Osteoblast (primary cell): ENCODE measurements at regions not wholly inside any gene's neighbourhood (a gene's known extent, or its start where the extent isn't known, plus 50 kb on each side); places are given as distances from the start of the nearest gene placed in this dataset.

Source experiments
- DNase-seq: peaks from one replicate; pipeline ENCODE4 v3.0.0; 2011; ENCODE audit warnings: low spot score, mixed read lengths; ENCODE audit not compliant: insufficient read length; ENCODE audit errors: missing footprints
- H2AFZ ChIP-seq: 2 replicates; pipeline ENCODE4 v1.6.0; 2011; ENCODE audit warnings: mild to moderate bottlenecking, low read length
- H3K27ac ChIP-seq: 2 replicates; pipeline ENCODE4 v1.5.1; 2011; ENCODE audit warnings: mild to moderate bottlenecking, low read depth, low read length, moderate library complexity
- H3K27me3 ChIP-seq: 2 replicates; pipeline ENCODE4 v1.6.0; 2012; ENCODE audit warnings: mild to moderate bottlenecking, control low read depth, inconsistent platforms, low read length, moderate library complexity; ENCODE audit not compliant: insufficient read depth
- H3K36me3 ChIP-seq: 2 replicates; pipeline ENCODE4 v1.5.1; 2011; ENCODE audit warnings: mild to moderate bottlenecking, low read length, control low read depth, moderate library complexity; ENCODE audit not compliant: insufficient read depth
- H3K4me1 ChIP-seq: 2 replicates; pipeline ENCODE4 v1.5.1; 2011; ENCODE audit warnings: mild to moderate bottlenecking, low read length, control low read depth, moderate library complexity; ENCODE audit not compliant: insufficient read depth
- H3K4me2 ChIP-seq: 2 replicates; pipeline ENCODE4 v1.6.0; 2011; ENCODE audit warnings: mild to moderate bottlenecking, low read length; ENCODE audit not compliant: insufficient read depth
- H3K4me3 ChIP-seq: fragments of 200-600 bp; sonication (generic); 3 replicates; pipeline ENCODE4 v1.5.1; 2012; ENCODE audit warnings: mild to moderate bottlenecking, low read length, inconsistent platforms; ENCODE audit not compliant: insufficient read depth
- H3K79me2 ChIP-seq: 2 replicates; pipeline ENCODE4 v1.6.0; 2012; ENCODE audit warnings: mild to moderate bottlenecking, low read length, control low read depth, inconsistent platforms; ENCODE audit not compliant: insufficient read depth
- H3K9me3 ChIP-seq: 2 replicates; pipeline ENCODE4 v1.5.1; 2011; ENCODE audit warnings: low read depth, low read length, control low read depth
- H4K20me1 ChIP-seq: 2 replicates; pipeline ENCODE4 v1.6.0; 2012; ENCODE audit warnings: mild to moderate bottlenecking, low read length, control low read depth; ENCODE audit not compliant: insufficient read depth
- CTCF ChIP-seq: IDR thresholded peaks from 2 replicates; pipeline ENCODE4 v1.5.1; 2011; ENCODE audit warnings: mild to moderate bottlenecking, low read depth, low read length, moderate library complexity; ENCODE audit errors: extremely low read depth

- Histone ChIP-seq H3K79me2 (no peaks in the 10 kb centered on the region), H3K4me2 (no peak overlapping the region), H3K9me3 (peaks cover 4% of the 10 kb centered on the region), H3K27me3 (no peaks in the 10 kb centered on the region), H4K20me1 (no peaks in the 10 kb centered on the region), H3K4me1 (peaks cover 9% of the 10 kb centered on the region), H2AFZ (no peak overlapping the region), H3K36me3 (no peaks in the 10 kb centered on the region), H3K27ac (no peak overlapping the region), H3K4me3 (no peak overlapping the region)
- TF ChIP-seq CTCF, result no peak
- no peak for DNase-seq
Measured at GRCh38 chr2:182509216-182509615, 82.4 kb upstream of the PDE1A start.

- no peaks in the 10 kb centered on the region for H3K36me3 ChIP-seq
- no peak for DNase-seq
- no peak overlapping the region for H3K4me2 ChIP-seq
- H3K4me3 ChIP-seq, result no peak overlapping the region
- H3K9me3 ChIP-seq, result no peaks in the 10 kb centered on the region
- H3K27me3 ChIP-seq, result no peaks in the 10 kb centered on the region
- H3K27ac ChIP-seq, result no peak overlapping the region
- no peak for TF ChIP-seq CTCF
- no peak overlapping the region for H2AFZ ChIP-seq
- H3K4me1 ChIP-seq, result no peaks in the 10 kb centered on the region
- H3K79me2 ChIP-seq, result no peaks in the 10 kb centered on the region
- H4K20me1 ChIP-seq, result no peaks in the 10 kb centered on the region
Measured at GRCh38 chr2:182521453-182522404, 94.9 kb upstream of the PDE1A start.

- H3K27me3 ChIP-seq, result no peaks in the 10 kb centered on the region
- DNase-seq, result no peak
- H3K9me3 ChIP-seq, result no peaks in the 10 kb centered on the region
- no peak overlapping the region for H3K27ac ChIP-seq
- H3K79me2 ChIP-seq, result no peaks in the 10 kb centered on the region
- no peak overlapping the region for H3K4me3 ChIP-seq
- H3K4me2 ChIP-seq, result peak overlapping the region; percentile 52
- TF ChIP-seq CTCF, result no peak
- no peaks in the 10 kb centered on the region for H3K4me1 ChIP-seq
- no peaks in the 10 kb centered on the region for H3K36me3 ChIP-seq
- peak overlapping the region; percentile 49 for H2AFZ ChIP-seq
- H4K20me1 ChIP-seq, result no peaks in the 10 kb centered on the region
Measured at GRCh38 chr2:182522405-182522896, 95.6 kb upstream of the PDE1A start.

GRCh38 chr2:182522972-182523473, 96.2 kb upstream of the PDE1A start:
- peak overlapping the region; percentile 51 for H2AFZ ChIP-seq
- no peaks in the 10 kb centered on the region for H3K79me2 ChIP-seq
- H3K9me3 ChIP-seq, result no peaks in the 10 kb centered on the region
- H3K4me1 ChIP-seq, result no peaks in the 10 kb centered on the region
- no peaks in the 10 kb centered on the region for H4K20me1 ChIP-seq
- peak overlapping the region; percentile 52 for H3K4me2 ChIP-seq
- no peaks in the 10 kb centered on the region for H3K27me3 ChIP-seq
- no peaks in the 10 kb centered on the region for H3K36me3 ChIP-seq
- no peak for TF ChIP-seq CTCF
- no peak overlapping the region for H3K27ac ChIP-seq
- no peak for DNase-seq
- no peak overlapping the region for H3K4me3 ChIP-seq
